Activated CD8-positive, alpha-beta memory T cell treated with anti-CD3 and anti-CD28 coated beads, Interleukin-2, amount 50 U/mL, for 1 hour (primary cell): ENCODE measurements at regions not wholly inside any gene's neighbourhood (a gene's known extent, or its start where the extent isn't known, plus 50 kb on each side); places are given as distances from the start of the nearest gene placed in this dataset.

ENCODE experiments used
- DNase-seq: peaks from one replicate; pipeline ENCODE4 v3.0.0-alpha.2; 2020; ENCODE audit errors: extremely low read depth

DNA sequence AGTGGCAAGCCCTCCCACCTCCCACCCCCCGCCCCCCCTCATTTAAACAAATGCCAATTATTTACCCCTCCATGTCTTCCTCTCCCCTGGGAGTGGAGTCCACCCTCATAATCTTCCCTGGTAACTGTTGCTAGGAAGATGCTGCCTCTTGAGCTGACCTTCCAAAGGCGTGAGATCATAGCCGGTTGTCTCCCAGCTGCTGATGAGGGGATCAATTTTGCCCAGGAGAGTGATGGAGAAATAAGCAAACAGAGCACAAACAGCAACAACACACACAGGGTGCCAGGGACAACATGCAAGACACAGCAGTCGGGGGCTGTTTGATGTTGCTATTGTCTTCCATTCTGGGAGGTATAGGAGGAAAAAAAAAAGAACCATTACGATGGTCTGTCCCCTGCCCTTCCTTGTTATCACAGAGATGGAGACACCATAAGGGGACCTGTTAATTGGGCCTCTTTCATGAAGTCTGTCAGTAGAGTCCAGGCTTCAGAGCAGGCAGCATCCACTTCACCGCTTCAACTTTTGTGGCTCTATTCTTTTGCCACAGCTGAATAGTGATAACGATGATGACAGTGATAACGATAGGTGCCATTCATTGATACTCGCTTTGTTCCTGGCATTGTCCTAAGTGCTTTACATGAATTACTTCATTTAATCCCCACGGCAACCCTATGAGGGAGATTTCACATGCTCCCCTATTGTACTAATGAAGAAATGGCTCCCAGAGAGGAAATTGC lies 76.9 kb upstream of the RGMA start:
- no peak for DNase-seq

DNA sequence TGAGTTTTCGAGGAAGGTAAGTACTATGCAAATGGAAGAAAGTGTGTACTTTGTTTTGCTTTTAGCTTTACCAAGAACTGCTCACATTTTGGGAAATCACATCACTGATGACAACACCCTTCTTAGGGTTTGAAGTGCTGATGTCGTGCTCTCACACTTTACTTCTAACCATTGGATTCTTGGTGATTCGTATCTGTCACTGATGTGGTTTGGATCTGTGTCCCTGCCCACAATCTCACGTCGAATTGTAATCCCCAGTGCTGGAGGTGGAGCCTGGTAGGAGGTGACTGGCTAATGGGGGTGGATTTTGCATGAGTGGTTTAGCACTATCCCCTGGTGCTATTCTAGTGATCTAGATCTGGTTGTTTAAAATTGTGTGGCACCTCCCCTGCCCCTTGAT lies 75.4 kb upstream of the RGMA start:
- DNase-seq, result no peak

DNA sequence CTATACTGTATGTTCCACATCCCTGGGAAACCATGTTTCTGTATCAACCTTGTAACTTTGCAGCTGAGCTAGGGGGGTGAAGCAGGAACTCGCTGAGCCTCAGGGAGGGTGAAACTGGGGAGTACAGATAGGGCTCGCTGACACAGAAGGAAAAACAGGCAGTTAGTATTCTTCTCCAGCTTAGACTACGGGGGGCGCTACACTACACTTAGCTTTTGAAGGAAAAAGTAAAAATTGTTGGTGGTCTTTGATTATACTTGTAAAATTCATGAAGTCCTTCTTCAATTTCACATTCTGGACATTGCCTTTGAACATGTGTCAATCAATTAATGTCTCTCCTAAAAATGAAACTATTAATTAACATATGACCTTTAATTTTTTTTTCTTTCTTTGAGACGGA lies 73.5 kb upstream of the RGMA start:
- no peak for DNase-seq

DNA sequence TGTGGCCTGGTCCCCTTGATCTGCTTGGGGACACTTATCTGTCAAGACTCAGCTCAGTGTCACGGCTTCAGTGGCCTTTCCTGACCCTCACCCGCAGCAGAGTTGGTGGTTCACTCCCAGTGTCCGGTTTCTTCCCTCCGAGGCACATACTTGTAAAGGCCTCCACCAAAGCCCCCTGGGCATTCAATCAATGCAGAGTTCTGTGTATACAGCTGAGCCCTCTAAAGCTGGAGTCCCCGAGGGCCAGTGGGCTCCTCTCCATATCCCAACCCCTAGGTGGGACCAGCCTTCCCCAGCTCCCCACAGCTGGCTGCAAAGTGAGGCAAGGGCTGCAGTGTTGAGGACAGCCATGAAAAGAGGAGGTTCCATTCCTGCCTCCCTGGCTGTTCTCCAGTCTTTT lies 70.9 kb upstream of the RGMA start:
- no peak for DNase-seq

DNA sequence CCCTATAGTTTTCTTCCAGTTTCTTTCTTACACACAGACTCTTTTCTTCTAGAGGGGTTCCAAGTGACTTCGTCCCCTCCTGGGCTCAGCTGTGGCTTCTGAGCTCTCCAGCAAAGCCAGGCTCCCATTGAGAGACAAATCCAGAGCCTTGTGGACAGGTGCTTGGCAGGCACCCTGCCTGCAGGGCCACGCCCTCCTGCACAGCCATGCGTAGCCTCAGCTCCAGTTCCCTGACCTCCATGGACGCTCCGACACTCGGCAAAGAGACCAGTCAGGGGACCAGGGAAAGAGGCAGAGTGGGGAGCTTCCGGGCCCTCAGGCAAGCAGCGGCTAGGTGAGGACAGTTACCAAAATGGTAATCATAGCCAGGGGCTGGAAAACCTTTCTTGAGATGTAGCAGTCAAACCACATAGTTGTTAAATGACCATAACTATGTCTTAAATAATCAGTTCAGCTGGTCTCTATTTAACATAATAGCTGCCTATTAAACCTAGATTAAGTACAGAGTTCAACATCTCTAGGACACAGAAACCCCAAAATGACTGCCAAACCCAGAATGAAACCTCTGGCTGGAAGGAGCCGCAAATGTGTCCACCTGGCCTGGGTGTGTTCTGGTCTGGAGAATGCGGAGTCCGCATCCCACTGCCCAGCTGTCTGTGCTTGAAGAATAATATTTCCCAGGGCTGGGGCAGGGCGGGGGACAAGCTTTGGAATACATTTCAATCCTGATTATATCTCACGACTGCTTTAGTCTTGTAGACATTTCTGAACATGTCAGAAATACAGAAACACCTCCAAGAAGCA lies 69.3 kb upstream of the RGMA start:
- no peak for DNase-seq

DNA sequence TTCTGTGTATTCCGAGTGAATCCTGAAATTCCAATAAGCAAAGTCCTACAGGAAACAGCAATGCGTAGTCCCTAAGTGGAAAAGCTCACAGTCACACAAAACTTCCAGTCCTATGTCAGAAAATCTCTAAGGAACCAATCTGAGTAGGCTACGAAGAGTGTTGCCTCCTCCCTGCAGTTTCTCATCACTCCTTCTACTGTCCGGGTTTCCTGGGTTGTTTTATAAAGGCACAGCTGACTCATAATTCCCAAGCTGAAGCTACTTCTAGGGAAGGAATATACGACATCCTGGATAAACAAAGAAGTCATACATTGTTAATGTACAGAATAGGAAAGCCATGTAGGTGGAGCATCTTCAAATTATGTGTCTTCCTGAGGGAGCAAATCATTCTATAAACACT lies 65.7 kb upstream of the RGMA start:
- DNase-seq, result no peak

DNA sequence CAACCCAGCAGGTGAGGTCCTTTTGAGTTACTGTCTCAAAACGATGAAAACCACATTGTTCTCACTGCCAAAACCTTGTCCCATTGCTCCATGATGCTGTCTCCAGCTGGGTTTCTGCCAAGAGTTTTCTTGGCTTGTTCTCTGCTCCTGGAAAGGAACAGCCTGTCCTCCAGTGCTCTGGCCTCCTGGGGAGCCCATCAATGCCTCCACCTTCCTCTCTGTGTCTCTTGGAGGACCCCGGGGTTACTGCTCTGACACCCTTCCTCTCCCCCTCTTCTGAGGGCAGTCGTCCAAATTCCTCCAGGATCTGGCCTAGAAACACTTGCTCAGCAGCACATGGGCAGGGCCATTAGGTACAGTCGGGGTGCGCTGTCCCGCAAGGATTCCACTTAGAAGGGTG lies 63.9 kb upstream of the RGMA start:
- no peak for DNase-seq

DNA sequence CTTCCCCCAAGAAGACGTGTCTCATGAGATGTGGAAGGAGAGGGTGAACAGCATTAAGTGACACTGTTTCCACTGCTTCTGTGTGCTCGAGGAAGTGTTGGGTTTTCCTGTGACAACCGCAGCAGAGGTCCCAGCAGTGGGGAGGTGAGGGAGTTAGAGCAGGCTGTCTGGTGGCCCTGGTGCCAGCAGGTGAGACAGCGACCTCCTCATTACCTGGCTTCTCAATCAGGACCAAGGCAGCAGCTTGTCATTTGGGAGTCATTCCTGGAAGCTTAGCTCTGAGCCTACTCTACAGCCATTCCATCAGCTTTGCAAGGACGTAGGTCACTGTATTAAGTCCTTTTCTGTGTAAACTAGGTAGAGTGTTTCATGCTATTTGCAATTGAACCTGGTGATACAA lies 63.3 kb upstream of the RGMA start:
- peak; percentile 14 for DNase-seq

DNA sequence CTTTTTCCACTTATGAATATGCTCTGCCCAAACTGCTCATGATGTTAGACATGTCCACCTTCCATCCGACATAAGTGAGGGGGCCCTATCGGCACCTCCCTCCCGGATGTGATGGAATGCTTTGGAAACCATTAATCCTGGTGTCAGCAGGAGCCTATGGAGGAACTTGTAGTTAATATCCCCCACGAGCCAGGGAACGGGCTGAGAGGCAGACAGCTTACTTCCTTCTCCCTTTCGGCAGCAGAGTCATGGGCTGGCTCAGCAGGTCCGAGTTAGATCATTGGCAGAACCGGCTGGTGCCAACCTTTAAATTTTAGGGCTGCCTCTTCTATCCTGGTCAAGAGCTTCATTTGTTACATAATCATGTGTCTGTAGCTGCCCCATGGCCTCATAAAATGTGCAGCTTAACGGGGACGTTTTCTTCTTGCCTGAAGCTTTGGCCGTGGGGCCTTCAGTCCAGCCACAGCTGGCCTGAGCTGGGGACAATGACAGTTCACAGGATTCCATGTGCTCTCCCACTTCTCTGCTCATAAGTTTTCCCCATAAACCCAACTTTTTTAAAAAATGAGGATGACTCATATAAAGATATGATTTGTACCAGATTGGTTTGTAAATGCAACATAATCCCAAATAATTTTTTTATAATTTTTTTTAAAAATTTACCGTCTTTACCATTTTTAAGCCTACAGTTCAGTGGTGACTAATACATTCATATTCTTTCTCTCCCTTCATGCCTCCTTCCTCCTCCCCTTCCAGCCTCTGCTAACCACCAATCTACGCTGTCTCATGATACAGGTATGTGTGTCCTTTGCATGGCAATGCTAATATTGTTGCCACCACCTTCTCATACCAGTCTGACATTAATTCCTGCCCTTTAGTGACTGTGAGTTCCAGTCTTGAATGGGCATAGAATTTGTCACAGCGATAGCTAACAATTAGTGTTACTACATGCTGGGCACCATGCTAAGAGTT lies 62.2 kb upstream of the RGMA start:
- DNase-seq, result no peak

DNA sequence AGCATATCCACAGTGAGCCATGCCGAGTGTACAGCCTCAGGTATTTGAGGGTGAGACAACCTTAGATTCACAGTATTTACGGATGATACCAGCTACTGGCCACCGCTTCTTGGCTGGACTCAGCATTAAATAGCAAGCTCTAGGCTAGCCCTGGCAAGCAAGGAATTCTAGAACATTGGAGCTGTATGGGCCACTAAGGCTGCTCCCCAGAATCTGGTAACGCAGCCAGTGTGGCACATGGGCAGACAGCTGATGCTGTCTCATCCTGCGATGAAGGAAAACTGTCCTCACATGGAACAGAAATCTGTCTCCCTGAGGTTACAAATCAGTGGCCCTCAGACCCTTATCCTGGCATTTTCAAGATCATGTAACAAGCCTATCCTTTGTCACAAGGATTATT lies 57.6 kb upstream of the RGMA start:
- no peak for DNase-seq

DNA sequence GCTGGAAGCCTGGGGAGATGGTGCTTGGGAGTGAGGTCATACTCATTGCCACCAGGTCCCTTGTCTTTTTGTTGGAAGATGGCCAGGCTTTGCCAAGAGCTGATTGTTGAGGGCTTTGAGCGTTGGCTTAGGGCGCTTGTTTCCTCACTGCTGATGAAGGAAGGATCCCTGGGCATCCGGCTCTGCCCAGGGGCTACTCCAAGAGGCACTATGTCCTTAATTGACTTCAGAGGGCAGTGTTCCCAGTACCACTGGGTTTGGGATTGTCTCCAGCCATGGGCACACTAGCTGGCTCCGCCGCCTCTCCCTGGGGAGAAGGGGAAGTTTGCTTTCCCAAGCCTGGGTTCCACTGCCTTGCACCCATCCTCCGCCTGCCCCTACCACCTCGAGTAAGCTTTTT lies 57.2 kb upstream of the RGMA start:
- DNase-seq, result no peak

DNA sequence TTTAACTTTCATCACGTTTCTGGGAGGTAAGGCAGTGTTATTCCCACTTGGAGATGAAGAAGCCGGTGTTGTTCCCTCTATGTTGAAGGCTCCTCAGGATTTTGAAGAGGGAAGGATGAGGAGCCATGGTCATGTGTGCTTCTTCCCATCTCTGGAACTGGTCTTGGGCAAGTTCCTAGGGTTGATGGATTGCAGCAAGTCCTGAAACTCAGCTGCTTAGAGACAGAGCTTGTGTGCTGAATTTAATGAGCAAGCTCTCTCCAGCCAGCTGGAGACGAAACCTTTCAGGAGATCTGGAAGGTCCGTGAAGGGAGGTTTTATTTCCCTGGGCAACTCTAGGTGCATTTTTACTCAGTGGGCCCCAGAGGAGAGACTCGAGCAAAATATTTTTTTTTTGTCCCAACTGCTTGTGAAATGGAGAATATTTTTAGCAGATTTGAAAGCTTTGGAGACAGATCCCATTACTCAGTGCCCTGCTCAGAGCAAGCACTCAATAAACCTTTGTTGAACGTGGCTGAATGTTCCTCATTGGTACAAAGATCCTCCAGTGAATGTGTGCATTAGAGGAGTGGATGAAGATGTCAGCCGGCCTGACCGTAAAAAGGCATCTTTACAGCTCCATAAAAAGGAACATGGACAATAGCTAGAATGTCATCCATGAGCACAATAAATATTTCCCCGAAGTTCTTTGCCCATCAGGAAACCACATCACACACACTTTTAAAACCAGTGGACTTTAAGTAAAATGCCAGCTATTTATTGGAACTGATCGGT lies 55.6 kb upstream of the RGMA start:
- DNase-seq, result no peak

DNA sequence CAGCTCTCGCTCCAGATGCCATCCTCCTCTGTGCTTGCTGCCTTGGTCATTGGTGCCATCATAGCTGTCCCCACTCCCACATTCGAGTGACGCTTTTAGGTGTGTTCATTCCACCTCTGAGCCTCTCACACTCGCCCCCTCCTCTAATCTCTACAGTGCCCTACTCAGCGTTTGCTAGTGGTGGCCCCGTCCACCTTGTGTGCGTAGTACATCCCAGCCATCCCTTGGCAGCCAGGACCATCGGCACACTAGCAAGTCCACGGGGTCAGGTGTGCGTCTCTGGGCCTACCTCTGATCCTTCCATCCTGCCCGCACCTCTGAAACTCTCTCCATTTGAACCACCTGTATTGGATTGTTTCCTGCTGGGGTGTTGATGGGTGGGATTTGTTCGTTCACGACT lies 54.2 kb upstream of the RGMA start:
- DNase-seq, result no peak

DNA sequence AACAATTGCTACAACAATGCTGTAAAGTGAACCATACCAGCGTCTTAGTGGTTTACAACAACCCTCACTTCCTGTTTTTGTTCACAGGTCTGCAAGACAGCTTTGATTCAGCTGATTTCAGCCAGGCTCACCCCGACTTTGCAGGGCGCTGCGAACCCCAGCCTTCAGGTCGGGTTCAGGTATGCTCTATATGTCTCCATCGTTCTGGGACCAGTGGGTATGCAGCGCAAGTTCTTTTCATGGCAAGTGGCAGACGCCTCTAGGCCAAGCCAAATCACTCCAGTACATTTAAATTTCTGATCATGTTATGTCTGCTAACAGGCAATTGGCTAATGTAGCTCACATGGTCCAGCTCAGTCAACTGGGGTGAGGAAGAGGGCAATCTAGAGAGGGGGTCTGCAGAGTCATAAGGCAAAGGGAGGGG lies 52.4 kb upstream of the RGMA start:
- DNase-seq, result peak; percentile 10

DNA sequence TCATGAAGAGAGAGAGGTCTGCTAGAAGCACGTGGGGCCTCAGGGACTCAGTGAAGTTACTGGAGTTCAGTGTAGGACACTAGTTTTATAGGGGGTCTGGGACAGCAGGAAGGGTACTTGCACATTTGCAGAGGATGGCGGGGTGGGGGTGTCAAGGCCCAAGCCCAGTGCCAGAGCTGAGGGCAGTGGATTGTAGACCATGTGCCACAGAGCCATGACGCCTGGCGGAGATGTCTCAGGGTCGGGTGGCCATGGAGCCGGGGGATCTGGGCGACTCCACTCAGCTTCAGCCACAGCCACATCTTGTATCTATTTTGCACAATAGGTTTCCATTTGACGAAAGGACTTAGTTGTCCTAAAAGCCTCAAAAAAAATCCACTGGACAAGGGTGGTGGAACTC lies 50.4 kb upstream of the RGMA start:
- DNase-seq, result no peak

DNA sequence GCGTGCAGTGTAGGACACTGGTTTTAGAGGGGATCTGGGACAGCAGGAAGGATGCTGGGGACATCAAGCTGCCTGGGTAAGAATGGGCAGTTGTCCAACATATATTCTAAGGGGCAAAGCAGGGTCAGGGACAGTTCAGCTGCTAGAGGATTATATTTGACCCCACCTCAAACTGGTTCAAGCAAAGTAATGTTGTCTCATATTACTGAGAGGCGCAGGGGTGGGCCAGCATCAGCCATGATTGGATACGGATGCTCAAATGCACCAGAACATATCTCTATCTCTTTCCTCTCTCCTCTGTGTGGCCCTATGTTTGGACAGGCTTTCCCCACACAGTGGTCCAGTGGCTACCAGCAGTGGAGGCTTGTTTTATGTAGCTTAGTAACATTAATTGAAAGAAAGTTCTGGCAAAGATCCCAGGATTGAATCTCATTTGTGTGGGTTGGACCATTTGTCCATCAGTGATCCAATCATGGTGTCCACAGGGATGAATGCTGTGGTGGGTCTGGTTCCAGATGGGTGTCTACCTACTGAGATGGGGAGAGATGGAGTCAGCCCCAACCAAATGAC lies 49.8 kb upstream of the RGMA start:
- DNase-seq, result no peak
